ENCODE measurements at regions not wholly inside any gene's neighbourhood (a gene's known extent, or its start where the extent isn't known, plus 50 kb on each side); places are given as distances from the start of the nearest gene placed in this dataset.

GRCh38 chr7:88638583-88638982 is 120.9 kb upstream of the ZNF804B start:
- no peak for TF ChIP-seq CTCF (IDR thresholded peaks at IDR 0.05)
- no peak for TF ChIP-seq POLR2A (IDR thresholded peaks at IDR 0.05)
- TF ChIP-seq EP300 (IDR thresholded peaks at IDR 0.05), result no peak

Measured in ovary (tissue), 3 donors.